ENCODE measurements at regions not wholly inside any gene's neighbourhood (a gene's known extent, or its start where the extent isn't known, plus 50 kb on each side); places are given as distances from the start of the nearest gene placed in this dataset.
A peak's percentile ranks its signal among the peaks of the same experiment; 100 is the strongest.

DNA sequence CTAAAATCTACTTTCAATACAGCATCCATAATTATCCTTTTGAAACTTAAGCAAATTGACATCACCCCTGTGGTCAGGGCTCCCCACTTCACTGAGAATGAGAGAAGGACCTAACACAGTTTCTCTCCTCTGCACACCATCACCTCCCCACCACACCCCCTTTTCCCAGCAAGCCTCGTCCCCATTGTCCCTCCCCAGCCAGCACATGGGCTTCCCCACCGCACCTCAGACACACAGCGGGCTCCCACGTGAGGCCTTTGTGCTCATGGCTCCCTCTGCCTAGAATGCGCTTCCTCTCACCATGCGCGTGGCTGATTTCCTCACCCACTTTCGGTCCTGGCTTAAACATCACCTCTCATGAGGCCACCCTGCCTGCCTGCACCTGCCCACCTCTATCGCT is 639.0 kb upstream of the FRG1 start:
- DNase-seq (ENCODE audit: low read depth in 4 of 4, low spot score in 3 of 4), result no peak

DNA sequence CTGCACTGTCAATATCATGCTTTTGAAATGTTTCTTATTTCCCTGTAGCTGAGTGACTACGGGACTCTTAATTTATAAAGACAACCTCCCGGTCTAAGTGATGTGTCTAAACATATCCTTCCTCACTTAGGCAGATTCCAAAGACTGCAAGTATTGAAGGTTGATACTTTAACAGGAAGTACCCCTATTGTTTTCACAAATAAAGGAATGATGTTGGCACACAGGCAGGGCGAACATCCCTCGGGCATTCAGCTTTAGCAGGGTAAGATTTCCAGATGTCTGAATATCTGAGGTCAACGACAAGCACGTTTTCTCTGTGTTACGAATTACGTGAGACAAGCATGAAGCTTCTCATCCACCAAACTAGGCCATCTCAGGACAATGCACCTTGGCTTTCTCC is 638.0 kb upstream of the FRG1 start:
- no peak for DNase-seq (ENCODE audit: low read depth in 4 of 4, low spot score in 3 of 4)

DNA sequence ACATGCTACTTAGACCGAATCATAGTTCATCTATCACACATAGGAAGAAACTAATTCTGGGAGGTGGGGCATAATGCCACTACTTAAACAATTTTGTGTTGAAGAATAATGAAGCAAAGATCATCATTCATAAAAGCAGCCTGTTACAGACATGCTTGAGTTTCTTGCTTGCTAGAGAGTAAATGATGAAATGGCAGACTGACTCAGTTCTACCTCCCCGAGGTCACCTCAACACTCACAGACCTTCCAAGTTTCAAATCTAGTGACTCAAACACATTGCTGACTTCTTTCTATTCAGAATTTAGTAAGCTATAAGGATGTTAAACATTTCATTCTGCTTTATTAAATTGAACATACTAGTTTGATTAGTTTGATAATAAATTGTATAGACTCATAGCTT is 636.5 kb upstream of the FRG1 start:
- no peak for DNase-seq (ENCODE audit: low read depth in 4 of 4, low spot score in 3 of 4)

DNA sequence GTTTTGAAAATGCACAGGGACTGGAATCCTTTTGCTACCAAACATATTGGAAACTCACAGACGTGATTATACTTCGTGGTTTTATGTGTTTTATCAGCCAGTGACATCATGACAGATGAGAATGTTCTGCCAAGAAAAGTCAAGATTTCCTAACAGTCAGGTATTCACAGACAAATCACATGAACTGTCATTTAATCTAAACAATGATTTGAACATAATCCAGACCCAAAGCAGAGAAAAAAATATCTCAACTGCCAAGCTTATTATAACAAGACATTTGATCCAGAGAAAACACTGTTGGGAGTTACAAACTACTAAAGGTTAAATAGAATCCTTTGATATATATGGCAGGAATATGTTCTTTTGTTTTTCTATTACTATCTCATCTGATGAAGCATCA is 635.9 kb upstream of the FRG1 start:
- no peak for DNase-seq (ENCODE audit: low read depth in 4 of 4, low spot score in 3 of 4)

DNA sequence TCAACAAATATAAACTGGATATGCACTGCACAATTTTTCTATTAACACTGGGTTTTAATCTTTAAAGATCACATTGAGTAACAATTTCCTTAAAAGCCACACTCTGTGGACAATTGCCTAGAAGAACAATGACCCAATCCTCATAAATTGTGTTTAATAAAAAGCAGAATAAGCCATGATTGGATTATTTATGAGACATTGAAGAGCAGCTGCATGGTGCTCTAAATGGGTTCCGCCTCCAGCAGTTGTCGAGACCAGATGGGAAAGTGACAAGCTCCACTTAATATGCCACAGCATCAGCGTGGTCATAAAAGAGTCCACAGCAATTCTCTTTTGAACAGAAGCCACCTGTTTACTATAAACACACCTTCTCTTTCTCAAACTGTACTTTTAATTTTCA is 635.2 kb upstream of the FRG1 start:
- peak in 1 of 4 donors; percentile 18 for DNase-seq (ENCODE audit: low read depth in 4 of 4, low spot score in 3 of 4)

DNA sequence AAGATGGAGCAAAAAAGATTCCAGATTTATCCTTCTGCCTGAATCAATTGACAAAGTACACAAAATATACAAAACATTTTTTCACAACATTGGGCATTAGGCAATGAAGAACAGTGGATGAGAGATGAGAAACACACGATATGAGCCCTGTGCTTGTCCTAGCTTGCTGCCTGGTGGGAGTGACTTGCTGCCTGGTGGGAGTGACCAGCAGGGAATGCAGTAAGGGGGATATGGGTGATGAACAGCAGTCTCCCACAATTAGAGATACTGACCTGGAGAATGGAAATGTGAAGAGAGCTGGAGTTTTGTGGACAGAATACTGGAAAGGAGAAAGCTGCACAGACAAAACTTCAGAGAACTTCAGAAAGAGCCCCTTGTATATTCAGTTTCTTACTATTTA is 629.4 kb upstream of the FRG1 start:
- DNase-seq (ENCODE audit: low read depth in 4 of 4, low spot score in 3 of 4), result no peak

DNA sequence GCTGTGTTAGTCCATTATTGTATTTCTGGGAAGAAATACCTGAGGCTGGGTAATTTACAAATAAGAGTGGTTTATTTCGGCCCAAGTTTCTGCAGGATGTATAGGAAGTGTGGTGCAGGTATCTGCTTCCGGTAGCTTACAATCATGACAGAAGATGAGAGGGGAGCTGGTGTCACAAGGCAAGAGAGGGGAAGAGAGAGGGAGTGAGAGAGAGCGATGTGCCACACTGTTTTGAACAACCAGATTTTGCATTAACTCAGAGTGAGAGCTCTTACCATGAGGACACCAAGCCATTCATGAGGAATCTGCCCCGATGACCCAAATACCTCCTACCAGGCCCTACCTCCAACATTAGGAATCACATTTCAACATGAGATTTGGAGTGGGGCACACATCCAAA is 627.6 kb upstream of the FRG1 start:
- DNase-seq (ENCODE audit: low read depth in 4 of 4, low spot score in 3 of 4), result no peak

DNA sequence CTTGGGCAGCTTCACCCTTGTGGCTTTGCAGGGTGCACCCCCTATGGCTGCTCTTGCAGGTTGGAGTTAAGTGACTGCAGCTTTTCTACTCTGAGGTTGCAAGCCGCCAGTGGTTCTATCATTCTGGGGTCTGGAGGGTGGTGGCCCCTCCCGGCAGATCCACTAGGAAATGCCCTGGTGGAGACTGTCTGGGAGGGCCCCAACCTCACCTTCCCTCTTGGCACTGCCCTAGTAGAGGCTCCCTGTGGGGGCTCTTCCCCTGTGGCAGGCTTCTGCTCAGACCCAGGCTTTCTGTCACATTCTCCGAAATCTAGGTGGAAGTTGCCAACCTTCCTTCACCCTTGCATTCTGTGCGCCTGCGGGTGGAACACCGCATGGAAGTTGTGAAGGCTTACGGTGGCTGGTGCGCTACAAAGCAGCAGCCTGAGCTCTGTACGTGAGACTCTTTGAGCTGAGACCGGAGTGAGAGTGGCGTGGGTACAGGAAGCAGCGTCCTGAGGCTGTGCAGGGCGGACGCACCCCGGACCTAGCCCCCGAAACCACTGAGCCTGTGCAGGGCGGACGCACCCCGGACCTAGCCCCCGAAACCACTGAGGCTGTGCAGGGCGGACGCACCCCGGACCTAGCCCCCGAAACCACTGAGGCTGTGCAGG is 626.7 kb upstream of the FRG1 start:
- DNase-seq (ENCODE audit: low read depth in 4 of 4, low spot score in 3 of 4), result no peak

DNA sequence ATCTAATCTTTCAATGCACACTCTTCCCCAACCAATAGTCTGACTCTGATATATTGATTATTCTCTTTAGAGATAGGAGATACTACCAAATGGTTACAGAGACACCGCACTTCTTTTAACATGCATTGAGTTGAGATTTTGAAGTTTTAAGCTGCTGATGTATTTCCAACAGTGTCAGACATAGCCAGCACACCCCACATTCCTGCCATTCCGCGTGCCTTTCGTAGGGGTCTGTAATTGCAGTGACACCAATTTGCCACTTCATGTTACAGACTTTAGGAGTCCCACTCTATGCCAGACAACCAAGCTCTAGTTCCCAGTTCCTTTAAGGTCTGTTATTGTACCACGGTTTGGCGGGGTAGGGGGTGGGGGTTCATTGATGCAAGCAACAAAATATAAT is 618.2 kb upstream of the FRG1 start:
- no peak for DNase-seq (ENCODE audit: low read depth in 4 of 4, low spot score in 3 of 4)

DNA sequence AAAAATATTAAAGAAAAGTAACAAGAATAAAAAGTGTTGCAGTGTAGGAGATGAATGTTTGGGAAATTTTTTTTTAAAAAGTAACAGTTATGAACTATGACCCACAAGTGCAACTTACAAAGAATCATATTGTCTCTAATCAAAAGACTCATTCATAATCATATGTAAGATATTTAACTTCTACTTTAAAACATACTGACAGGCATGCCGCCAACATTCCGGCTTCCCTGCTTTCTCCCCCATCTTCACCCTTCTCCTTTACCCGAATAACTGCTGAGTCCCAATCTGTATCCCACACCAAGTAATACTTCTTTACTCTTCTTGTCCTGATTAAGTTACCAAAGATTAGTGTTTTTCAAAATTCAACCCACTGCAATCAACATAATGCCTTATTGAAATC is 598.8 kb upstream of the FRG1 start:
- DNase-seq (ENCODE audit: low read depth in 4 of 4, low spot score in 3 of 4), result no peak

DNA sequence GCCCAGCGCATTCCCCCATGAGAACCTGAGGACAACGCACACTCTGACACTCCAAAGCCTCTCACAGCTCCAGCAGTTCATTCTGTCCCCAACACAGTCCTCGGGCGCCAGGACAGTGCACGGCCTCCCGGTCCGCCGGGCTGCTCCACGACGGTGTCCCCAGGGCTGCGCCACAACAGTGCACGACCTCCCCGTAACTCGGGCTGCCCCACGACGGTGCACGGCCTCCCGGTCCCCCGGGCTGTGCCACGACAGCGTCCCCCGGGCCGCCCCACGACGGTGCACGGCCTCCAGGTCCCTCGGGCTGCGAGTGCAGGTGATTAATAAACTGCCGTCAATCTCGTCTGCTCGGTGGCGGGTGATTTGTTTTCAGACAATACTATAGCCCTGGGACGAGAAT is 585.1 kb upstream of the FRG1 start:
- DNase-seq (ENCODE audit: low read depth in 4 of 4, low spot score in 3 of 4), result no peak

DNA sequence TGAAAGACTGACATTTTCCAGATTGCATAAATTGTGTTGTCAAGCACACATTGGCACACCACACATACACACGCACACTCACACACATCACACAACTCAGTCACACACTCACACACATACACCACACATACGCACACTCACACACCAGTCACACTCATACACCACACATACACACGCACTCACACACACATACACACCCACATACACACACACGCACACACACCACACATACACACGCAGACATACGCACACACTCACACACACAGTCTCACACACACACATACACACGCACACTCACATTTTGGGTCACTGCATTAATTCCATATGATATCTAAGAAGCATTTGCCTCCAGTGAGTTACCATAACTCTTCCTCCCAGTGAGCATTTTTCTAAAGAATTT is 578.3 kb upstream of the FRG1 start:
- no peak for DNase-seq (ENCODE audit: low read depth in 4 of 4, low spot score in 3 of 4)

DNA sequence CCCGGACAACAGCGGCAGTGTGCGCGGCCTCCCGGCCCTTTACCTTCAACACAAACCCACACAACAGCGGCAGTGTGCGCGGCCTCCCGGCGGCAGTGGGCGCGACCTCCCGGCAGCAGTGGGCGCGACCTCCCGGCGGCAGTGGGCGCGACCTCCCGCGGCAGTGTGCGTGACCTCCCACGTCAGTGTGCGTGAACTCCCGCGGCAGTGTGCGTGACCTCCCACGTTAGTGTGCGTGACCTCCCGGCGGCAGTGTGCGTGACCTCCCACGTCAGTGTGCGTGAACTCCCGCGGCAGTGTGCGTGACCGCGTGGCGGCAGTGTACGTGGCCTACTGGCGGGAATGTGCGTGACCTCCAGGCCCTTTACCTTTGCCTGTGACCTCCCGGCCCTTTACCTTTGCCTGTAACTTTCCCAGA is 576.6 kb upstream of the FRG1 start:
- no peak for DNase-seq (ENCODE audit: low read depth in 4 of 4, low spot score in 3 of 4)

DNA sequence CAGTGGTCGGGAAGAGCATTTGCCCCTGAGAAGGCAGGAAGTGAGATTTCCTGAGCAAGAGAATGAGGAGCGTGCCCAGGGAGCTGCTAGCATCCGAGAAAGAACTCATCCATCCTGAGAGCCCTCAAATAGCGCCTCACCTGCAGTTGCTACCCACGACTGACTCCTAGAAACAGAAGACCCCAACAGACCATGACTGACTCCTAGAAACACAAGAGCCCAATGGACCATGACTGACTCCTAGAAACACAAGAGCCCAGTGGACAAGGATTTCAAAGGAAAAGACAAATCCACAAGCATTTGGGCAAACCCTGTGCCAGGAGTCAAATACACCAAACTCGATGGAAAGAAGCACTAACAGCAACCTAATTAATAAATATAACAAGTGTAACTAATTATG is 575.2 kb upstream of the FRG1 start:
- DNase-seq (ENCODE audit: low read depth in 4 of 4, low spot score in 3 of 4), result peak in 1 of 4 donors; percentile 14

DNA sequence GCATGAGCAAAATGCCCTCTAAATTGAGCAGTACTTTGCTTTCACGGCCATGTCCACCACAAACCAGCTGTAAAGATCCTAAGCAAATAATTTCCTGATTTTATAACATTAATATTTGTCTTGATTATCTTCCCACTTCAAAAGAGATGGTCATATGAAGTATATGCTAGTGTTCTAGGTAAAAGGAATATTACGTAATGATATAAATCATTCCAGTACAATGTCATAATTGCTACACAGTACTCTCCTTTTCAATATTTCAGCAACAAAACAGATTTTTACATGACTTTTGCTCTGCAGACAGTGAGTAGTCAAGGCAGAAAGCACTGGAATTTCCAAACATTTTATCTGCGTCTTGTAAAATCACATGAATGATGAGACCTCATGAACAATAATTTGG is 572.8 kb upstream of the FRG1 start:
- no peak for DNase-seq (ENCODE audit: low read depth in 4 of 4, low spot score in 3 of 4)

DNA sequence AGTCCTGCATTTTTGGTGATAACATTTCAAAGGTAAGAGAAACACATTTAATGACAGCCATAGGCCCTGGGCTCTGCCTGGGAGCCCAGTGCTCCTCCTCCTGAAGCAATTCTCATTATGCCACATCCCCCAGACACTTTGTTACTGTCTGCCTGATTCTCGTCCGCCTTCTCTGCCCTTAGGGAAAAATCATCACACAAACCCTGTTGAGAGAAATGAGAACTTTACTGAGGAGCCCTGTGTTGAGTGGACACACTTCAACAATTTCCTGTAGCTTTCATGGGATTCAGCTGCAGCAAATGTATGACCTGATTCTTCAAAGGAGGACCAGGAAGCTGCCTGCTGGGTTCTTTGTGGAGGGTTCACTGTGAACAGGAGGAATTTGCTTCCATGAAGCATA is 566.5 kb upstream of the FRG1 start:
- DNase-seq (ENCODE audit: low read depth in 4 of 4, low spot score in 3 of 4), result no peak

DNA sequence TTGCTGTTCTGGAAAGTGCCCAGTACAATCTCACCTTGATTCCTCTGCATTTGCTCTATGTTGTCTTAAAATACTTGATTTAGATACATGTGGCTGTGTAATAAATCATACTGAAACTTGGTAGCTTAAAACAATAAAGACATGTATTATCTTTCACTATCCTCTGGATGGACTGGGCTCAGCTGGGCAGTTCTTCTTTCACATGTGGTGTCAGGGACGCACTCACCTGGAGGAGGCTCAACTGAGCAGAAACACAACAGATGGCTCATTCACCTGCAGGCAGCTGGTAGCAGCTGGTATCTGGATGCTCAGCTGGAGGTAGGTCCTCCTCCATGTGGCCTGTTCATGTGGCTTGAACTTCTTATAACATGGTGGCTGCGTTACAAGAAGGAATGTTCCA is 563.8 kb upstream of the FRG1 start:
- DNase-seq (ENCODE audit: low read depth in 4 of 4, low spot score in 3 of 4), result no peak

DNA sequence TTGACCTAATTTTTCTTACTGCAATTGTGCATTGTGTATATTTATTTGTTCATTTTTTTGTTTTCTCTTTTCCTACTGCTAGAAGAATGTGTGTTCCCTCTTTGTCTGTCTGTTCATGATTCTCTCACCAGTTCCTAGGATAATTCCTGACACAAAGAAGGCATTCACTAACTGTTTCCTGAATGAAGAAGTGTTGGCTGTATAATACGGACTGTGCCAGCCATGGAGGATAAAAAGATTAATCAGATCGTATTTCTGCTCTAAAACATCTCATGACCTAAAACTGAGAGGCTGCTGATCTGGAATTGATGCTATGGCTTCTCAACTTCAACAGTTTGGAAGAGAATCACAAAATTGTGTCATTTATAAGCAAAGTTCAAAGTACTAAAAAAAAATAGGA is 563.1 kb upstream of the FRG1 start:
- DNase-seq (ENCODE audit: low read depth in 4 of 4, low spot score in 3 of 4), result no peak

DNA sequence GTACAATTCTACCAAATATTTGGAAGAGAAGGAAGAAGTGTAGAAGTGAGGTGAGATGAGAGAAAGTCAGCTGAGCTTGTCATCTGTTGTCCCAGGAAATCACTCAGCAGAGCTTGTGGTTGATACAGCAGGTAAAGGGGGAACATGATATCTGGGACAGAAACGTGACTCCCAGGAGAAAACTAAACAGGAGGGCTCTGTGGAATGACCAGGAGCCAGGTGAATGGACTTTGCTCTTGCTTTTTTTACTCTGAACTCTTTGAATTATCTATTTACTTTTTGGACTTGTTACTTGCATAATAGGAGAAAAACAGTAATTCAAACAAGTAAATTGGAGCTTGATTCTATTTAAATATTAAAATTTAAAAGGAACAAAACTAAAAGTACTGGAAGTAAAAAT is 555.6 kb upstream of the FRG1 start:
- no peak for DNase-seq (ENCODE audit: low read depth in 4 of 4, low spot score in 3 of 4)

DNA sequence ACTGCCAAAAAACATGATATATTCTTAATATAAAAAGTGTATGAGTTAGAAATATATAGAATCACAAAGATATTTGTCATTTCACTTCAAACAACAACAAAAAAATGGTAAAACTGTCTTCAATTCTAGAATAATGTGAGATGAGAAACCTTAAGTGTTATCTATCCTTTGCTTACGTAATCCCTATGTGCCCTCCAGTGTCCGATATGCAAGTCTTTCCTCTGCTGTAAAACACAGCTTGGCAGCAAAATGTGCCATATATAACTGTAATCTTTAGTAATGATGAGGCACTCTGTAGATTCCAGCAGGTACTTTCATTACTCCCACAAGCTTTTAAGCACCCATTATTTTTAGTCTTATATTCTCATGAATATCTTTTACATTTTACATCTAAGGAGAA is 555.1 kb upstream of the FRG1 start:
- no peak for DNase-seq (ENCODE audit: low read depth in 4 of 4, low spot score in 3 of 4)

DNA sequence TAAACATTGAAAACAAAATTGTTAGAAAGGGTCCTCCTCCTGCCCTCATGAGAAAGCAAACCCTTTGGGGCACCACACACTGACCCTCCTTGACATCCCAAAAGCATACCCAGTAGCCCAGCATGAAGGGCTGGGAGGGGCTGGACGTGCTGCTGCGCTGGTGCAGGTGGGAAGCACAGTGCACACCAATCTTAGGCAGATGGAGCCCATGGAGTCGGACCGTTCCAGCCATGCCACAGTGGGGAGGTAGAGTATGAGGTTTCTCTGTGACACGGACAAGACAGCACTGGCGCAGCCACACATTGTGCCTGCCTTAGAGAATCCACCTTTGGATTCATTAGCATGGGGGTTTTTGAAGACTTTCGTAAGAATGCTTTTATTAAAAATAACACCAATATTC is 544.2 kb upstream of the FRG1 start:
- DNase-seq (ENCODE audit: low read depth in 4 of 4, low spot score in 3 of 4), result no peak

DNA sequence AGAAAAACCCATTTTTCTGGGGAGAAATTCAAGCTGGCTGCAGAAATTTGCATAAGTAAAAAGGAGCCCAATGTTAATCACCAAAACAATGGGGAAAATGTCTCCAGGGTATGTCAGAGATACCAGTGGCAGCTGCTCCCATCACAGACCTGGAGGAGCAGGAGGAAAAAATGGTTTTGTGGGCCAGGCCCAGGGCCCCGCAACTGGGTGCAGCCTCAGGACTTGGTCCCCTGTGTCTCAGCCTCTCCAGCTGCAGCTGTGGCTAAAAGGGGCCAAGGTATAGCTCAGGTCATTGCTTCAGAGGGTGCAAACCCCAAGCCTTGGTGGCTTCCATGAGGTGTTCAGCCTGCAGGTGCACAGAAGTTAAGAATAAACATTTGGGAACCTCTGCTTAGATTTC is 536.4 kb upstream of the FRG1 start:
- no peak for DNase-seq (ENCODE audit: low read depth in 4 of 4, low spot score in 3 of 4)

DNA sequence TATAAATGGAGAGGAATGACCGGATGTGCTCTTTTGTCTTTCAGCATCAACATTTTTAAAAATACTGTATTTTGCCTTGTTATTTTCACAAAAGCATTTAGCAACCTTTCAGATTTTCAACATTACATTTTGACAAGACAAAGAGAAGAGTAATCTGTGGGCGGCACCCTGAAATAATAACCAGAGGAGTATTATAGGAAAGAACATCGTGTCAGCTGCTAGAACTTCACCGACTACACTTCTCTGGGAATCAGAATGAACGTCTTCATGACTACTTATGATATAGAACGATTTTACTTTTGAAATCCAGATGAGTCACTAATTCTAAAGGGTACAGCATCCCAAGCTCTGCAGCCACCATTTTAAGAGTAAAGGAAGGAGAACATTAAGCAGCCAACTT is 531.5 kb upstream of the FRG1 start:
- DNase-seq (ENCODE audit: low read depth in 4 of 4, low spot score in 3 of 4), result no peak
